ENCODE measurements at regions not wholly inside any gene's neighbourhood (a gene's known extent, or its start where the extent isn't known, plus 50 kb on each side); places are given as distances from the start of the nearest gene placed in this dataset.

- no peak for DNase-seq (ENCODE audit: low read depth in 2 of 2)
These were observed 50.3 kb upstream of the FNDC1 start for GRCh38 chr6:159118924-159119323.

- no peak for DNase-seq (ENCODE audit: low read depth in 2 of 2)
These were observed 51.6 kb upstream of the FNDC1 start for GRCh38 chr6:159117563-159117962.

- DNase-seq (ENCODE audit: low read depth in 2 of 2) = no peak
These were observed 52.2 kb upstream of the FNDC1 start for GRCh38 chr6:159117046-159117445.

- DNase-seq (ENCODE audit: low read depth in 2 of 2) = no peak
These were observed 52.9 kb upstream of the FNDC1 start for GRCh38 chr6:159116343-159116742.

GRCh38 chr6:159114569-159114968 lies 54.6 kb upstream of the FNDC1 start:
- DNase-seq (ENCODE audit: low read depth in 2 of 2) = no peak

GRCh38 chr6:159113223-159113622 lies 56.0 kb upstream of the FNDC1 start:
- no peak for DNase-seq (ENCODE audit: low read depth in 2 of 2)

- DNase-seq (ENCODE audit: low read depth in 2 of 2) = no peak
These were observed 56.5 kb upstream of the FNDC1 start for GRCh38 chr6:159112714-159113113.

- DNase-seq (ENCODE audit: low read depth in 2 of 2) = no peak
These were observed 58.5 kb upstream of the FNDC1 start for GRCh38 chr6:159110748-159111147.

GRCh38 chr6:159110013-159110412 lies 59.2 kb upstream of the FNDC1 start:
- DNase-seq (ENCODE audit: low read depth in 2 of 2) = peak in 1 of 2 donors; percentile 30

GRCh38 chr6:159109391-159109790 lies 59.8 kb upstream of the FNDC1 start:
- no peak for DNase-seq (ENCODE audit: low read depth in 2 of 2)

- DNase-seq (ENCODE audit: low read depth in 2 of 2) = no peak
These were observed 60.7 kb upstream of the FNDC1 start for GRCh38 chr6:159108426-159108985.

- DNase-seq (ENCODE audit: low read depth in 2 of 2) = no peak
These were observed 61.5 kb upstream of the FNDC1 start for GRCh38 chr6:159107451-159108260.

- DNase-seq (ENCODE audit: low read depth in 2 of 2) = peak; percentile 77 to 90
These were observed 61.9 kb upstream of the TAGAP start for GRCh38 chr6:159106627-159107241.

GRCh38 chr6:159105716-159106115 lies 60.9 kb upstream of the TAGAP start:
- no peak for DNase-seq (ENCODE audit: low read depth in 2 of 2)

GRCh38 chr6:159104931-159105330 lies 60.1 kb upstream of the TAGAP start:
- no peak for DNase-seq (ENCODE audit: low read depth in 2 of 2)

- DNase-seq (ENCODE audit: low read depth in 2 of 2) = peak; percentile 61 to 69
These were observed 59.6 kb upstream of the TAGAP start for GRCh38 chr6:159104163-159104925.

GRCh38 chr6:159103396-159104162 lies 58.8 kb upstream of the TAGAP start:
- DNase-seq (ENCODE audit: low read depth in 2 of 2) = no peak

GRCh38 chr6:159102373-159103160 lies 57.8 kb upstream of the TAGAP start:
- DNase-seq (ENCODE audit: low read depth in 2 of 2) = no peak

- no peak for DNase-seq (ENCODE audit: low read depth in 2 of 2)
These were observed 56.9 kb upstream of the TAGAP start for GRCh38 chr6:159101656-159102055.

- DNase-seq (ENCODE audit: low read depth in 2 of 2) = no peak
These were observed 55.8 kb upstream of the TAGAP start for GRCh38 chr6:159100395-159101182.

Measured in stimulated activated CD4-positive, alpha-beta T cell treated with anti-CD3 and anti-CD28 coated beads, Interleukin-15, amount 100 ng/mL, for 48 hours (primary cell).